Neural cell (in vitro differentiated cells): ENCODE measurements at regions not wholly inside any gene's neighbourhood (a gene's known extent, or its start where the extent isn't known, plus 50 kb on each side); places are given as distances from the start of the nearest gene placed in this dataset.

ENCODE experiments used
- H2AFZ ChIP-seq: fragments of 200-600, 300-800 bp; sonication (generic), shearing (Covaris generic); 2 replicates; pipeline ENCODE4 v1.6.0; 2014; ENCODE audit warnings: low read depth, mild to moderate bottlenecking, antibody characterized with exemption, low read length, moderate library complexity
- H3F3A ChIP-seq: fragments of 200-600 bp; shearing (Covaris generic); 2 replicates; pipeline ENCODE4 v1.6.1; 2016; ENCODE audit warnings: mild to moderate bottlenecking, moderate library complexity, mixed read lengths, antibody characterized with exemption, low read length; ENCODE audit not compliant: insufficient read depth, poor library complexity, severe bottlenecking
- H3K27ac ChIP-seq: fragments of 200-600, 300-800 bp; sonication (generic), shearing (Covaris generic); 2 replicates; pipeline ENCODE4 v1.5.1; 2014; ENCODE audit warnings: mild to moderate bottlenecking, low read length, moderate library complexity
- H3K27me3 ChIP-seq: fragments of 300-800, 200-600 bp; sonication (generic), shearing (Covaris generic); 2 replicates; pipeline ENCODE4 v1.6.0; 2014; ENCODE audit warnings: mild to moderate bottlenecking, low read depth, low read length, moderate library complexity; ENCODE audit not compliant: insufficient read depth
- H3K36me3 ChIP-seq: fragments of 300-800, 200-600 bp; sonication (generic), shearing (Covaris generic); 2 replicates; pipeline ENCODE4 v1.5.1; 2014; ENCODE audit warnings: mild to moderate bottlenecking, antibody characterized with exemption, low read length, moderate library complexity; ENCODE audit not compliant: insufficient read depth
- H3K4me2 ChIP-seq: fragments of 300-800, 200-600 bp; sonication (generic), shearing (Covaris generic); 2 replicates; pipeline ENCODE4 v1.6.0; 2014; ENCODE audit warnings: mild to moderate bottlenecking, low read length
- H3K4me3 ChIP-seq: fragments of 300-800, 200-600 bp; sonication (generic), shearing (Covaris generic); 2 replicates; pipeline ENCODE4 v1.5.1; 2014; ENCODE audit warnings: mild to moderate bottlenecking, low read length, moderate library complexity
- H3K79me2 ChIP-seq: fragments of 200-600 bp; shearing (Covaris generic); replicated peaks from 2 replicates; pipeline ENCODE4 v1.6.0; 2014; ENCODE audit warnings: mild to moderate bottlenecking, low read length, moderate library complexity; ENCODE audit not compliant: insufficient read depth
- H3K9ac ChIP-seq: fragments of 300-800, 200-600 bp; sonication (generic), shearing (Covaris generic); 2 replicates; pipeline ENCODE4 v1.6.1; 2016; ENCODE audit warnings: mild to moderate bottlenecking, low read length, mixed read lengths
- H3K9me2 ChIP-seq: fragments of 200-600 bp; shearing (Covaris generic); 2 replicates; pipeline ENCODE4 v1.6.1; 2016; ENCODE audit warnings: mild to moderate bottlenecking, low read length, mixed read lengths; ENCODE audit not compliant: insufficient read depth
- H3K9me3 ChIP-seq: fragments of 200-600, 300-800 bp; sonication (generic), shearing (Covaris generic); 2 replicates; pipeline ENCODE4 v1.6.1; 2016; ENCODE audit warnings: mild to moderate bottlenecking, mixed run types, low read length, moderate library complexity, mixed read lengths
- H4K20me1 ChIP-seq: fragments of 200-600 bp; shearing (Covaris generic); 2 replicates; pipeline ENCODE4 v1.6.1; 2016; ENCODE audit warnings: mild to moderate bottlenecking, mixed run types; ENCODE audit not compliant: insufficient read depth
- EP300 ChIP-seq: fragments of 450-650 bp; conservative IDR thresholded peaks from 2 replicates; pipeline ENCODE4 v1.6.1; 2014; ENCODE audit warnings: antibody characterized with exemption, mild to moderate bottlenecking, moderate library complexity; ENCODE audit not compliant: poor library complexity, severe bottlenecking
- EZH2 ChIP-seq: fragments of 200-600, 300-800 bp; shearing (Covaris generic), sonication (generic); IDR thresholded peaks from 2 replicates; pipeline ENCODE4 v1.6.1; 2014; ENCODE audit warnings: antibody characterized with exemption, low read length, borderline replicate concordance, mild to moderate bottlenecking; ENCODE audit not compliant: insufficient read depth, poor library complexity, severe bottlenecking
- MXI1 ChIP-seq: fragments of 450-650 bp; conservative IDR thresholded peaks from 2 replicates; pipeline ENCODE4 v1.6.1; 2014; ENCODE audit warnings: antibody characterized with exemption, mild to moderate bottlenecking; ENCODE audit not compliant: poor library complexity, severe bottlenecking
- RAD21 ChIP-seq: fragments of 450-650 bp; conservative IDR thresholded peaks from 2 replicates; pipeline ENCODE4 v1.6.1; 2014; ENCODE audit warnings: antibody characterized with exemption, mild to moderate bottlenecking, moderate library complexity
- SMC3 ChIP-seq: fragments of 450-650 bp; conservative IDR thresholded peaks from 2 replicates; pipeline ENCODE4 v1.6.1; 2014; ENCODE audit warnings: antibody characterized with exemption, mild to moderate bottlenecking, moderate library complexity; ENCODE audit not compliant: poor library complexity
- TAF1 ChIP-seq: IDR thresholded peaks from 2 replicates; pipeline ENCODE4 v1.6.1; 2012; ENCODE audit warnings: low read depth
- TF ChIP-seq, protein P1 (sequence below): IDR thresholded peaks from 2 replicates; pipeline ENCODE4 v1.6.1; 2012; ENCODE audit warnings: borderline replicate concordance
- TF ChIP-seq, protein P2 (sequence below): fragments of 450-650 bp; IDR thresholded peaks from 2 replicates; pipeline ENCODE4 v1.5.1; 2014; ENCODE audit warnings: antibody characterized with exemption, mild to moderate bottlenecking, moderate library complexity; ENCODE audit not compliant: poor library complexity, severe bottlenecking

DNA sequence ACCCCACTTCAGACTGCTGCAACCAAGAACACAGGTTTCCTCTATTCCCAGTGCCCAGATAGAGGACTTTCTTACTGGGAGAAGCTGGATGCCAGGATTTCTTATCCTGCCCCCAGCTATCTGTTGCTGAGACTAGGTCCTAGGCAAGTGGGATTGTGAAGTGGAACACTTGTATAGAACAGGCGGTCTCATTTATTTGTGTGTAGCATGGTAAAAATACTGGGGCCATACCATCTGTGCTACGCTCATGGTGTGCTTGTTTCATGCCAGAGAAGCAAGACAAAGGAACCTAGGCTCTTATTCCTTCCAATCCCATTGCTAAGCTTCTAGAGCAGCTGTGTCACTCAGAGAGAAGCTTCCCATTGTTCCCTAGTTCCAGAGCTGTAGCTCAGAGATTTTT is 191.5 kb upstream of the EPHA6 start:
- no peaks in the 10 kb centered on the region for H3K9me2 ChIP-seq
- H3K36me3 ChIP-seq: no peaks in the 10 kb centered on the region
- no peak overlapping the region for H3K9ac ChIP-seq
- no peak overlapping the region for H3K4me3 ChIP-seq
- H3F3A ChIP-seq: no peaks in the 10 kb centered on the region
- TF ChIP-seq MXI1 (no peak), RAD21 (no peak), EZH2 (no peak), SMC3 (no peak), TAF1 (no peak), EP300 (no peak)
- TF ChIP-seq, protein P1, sequence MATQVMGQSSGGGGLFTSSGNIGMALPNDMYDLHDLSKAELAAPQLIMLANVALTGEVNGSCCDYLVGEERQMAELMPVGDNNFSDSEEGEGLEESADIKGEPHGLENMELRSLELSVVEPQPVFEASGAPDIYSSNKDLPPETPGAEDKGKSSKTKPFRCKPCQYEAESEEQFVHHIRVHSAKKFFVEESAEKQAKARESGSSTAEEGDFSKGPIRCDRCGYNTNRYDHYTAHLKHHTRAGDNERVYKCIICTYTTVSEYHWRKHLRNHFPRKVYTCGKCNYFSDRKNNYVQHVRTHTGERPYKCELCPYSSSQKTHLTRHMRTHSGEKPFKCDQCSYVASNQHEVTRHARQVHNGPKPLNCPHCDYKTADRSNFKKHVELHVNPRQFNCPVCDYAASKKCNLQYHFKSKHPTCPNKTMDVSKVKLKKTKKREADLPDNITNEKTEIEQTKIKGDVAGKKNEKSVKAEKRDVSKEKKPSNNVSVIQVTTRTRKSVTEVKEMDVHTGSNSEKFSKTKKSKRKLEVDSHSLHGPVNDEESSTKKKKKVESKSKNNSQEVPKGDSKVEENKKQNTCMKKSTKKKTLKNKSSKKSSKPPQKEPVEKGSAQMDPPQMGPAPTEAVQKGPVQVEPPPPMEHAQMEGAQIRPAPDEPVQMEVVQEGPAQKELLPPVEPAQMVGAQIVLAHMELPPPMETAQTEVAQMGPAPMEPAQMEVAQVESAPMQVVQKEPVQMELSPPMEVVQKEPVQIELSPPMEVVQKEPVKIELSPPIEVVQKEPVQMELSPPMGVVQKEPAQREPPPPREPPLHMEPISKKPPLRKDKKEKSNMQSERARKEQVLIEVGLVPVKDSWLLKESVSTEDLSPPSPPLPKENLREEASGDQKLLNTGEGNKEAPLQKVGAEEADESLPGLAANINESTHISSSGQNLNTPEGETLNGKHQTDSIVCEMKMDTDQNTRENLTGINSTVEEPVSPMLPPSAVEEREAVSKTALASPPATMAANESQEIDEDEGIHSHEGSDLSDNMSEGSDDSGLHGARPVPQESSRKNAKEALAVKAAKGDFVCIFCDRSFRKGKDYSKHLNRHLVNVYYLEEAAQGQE: no peak
- TF ChIP-seq, protein P2, sequence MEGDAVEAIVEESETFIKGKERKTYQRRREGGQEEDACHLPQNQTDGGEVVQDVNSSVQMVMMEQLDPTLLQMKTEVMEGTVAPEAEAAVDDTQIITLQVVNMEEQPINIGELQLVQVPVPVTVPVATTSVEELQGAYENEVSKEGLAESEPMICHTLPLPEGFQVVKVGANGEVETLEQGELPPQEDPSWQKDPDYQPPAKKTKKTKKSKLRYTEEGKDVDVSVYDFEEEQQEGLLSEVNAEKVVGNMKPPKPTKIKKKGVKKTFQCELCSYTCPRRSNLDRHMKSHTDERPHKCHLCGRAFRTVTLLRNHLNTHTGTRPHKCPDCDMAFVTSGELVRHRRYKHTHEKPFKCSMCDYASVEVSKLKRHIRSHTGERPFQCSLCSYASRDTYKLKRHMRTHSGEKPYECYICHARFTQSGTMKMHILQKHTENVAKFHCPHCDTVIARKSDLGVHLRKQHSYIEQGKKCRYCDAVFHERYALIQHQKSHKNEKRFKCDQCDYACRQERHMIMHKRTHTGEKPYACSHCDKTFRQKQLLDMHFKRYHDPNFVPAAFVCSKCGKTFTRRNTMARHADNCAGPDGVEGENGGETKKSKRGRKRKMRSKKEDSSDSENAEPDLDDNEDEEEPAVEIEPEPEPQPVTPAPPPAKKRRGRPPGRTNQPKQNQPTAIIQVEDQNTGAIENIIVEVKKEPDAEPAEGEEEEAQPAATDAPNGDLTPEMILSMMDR: no peak
- H3K4me2 ChIP-seq: no peak overlapping the region
- H3K9me3 ChIP-seq: no peaks in the 10 kb centered on the region
- H3K79me2 ChIP-seq: no peaks in the 10 kb centered on the region
- no peak overlapping the region for H2AFZ ChIP-seq
- H3K27me3 ChIP-seq: no peaks in the 10 kb centered on the region
- no peak overlapping the region for H3K27ac ChIP-seq
- H4K20me1 ChIP-seq: no peaks in the 10 kb centered on the region

DNA sequence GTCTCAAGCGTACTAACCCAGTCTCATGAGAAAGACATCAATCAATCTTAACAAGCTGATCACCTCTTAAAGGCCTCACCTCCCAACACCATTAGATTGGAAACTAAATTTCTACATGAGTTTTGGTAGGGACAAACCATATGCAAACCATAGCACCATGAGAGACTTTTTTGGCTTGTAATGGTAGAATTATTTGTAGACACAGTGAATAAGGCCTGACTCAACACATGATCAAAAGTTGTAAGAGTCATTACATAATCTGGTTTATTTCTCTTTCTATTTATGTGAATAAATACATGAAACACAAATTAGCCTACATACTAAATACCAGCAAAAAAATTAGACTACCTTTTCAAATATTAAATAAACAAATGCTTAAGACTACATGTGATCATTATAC is 183.3 kb upstream of the EPHA6 start:
- H4K20me1 ChIP-seq: no peaks in the 10 kb centered on the region
- TF ChIP-seq RAD21 (no peak), EP300 (no peak)
- TF ChIP-seq, protein P1: no peak

More for the DNA sequence above, 183.3 kb upstream of the EPHA6 start:
- Histone ChIP-seq H3K79me2 (no peaks in the 10 kb centered on the region), H3K9me2 (no peaks in the 10 kb centered on the region), H3K27ac (no peak overlapping the region), H3F3A (no peaks in the 10 kb centered on the region), H2AFZ (no peak overlapping the region), H3K9ac (no peak overlapping the region), H3K4me3 (no peak overlapping the region), H3K27me3 (no peaks in the 10 kb centered on the region), H3K4me2 (no peak overlapping the region), H3K36me3 (no peaks in the 10 kb centered on the region), H3K9me3 (no peaks in the 10 kb centered on the region)
